DMS79 (cell line): ENCODE measurements at regions not wholly inside any gene's neighbourhood (a gene's known extent, or its start where the extent isn't known, plus 50 kb on each side); places are given as distances from the start of the nearest gene placed in this dataset.

Experiments used
- DNase-seq: peaks from one replicate; lab custom pipeline; 2025; lab: John Stamatoyannopoulos, UW

DNA sequence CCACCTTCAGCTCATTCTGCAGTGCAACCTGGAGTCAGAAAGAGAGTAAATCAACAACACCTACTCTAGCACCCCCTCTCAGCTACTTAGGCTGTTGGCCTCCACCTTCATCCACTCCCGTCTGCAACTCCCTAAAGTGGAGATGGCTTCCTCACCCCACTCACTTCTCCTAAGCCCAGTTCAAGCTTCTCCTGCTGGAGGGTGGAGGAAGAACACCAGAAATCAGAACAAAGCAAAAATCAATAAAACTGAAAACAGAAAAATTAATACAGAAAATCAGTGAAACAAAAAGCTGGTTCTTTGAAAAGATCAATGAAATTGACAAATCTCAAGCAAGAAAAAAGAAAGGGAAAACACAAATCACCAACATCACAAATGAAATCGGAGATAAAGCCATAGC lies 191.7 kb downstream of the ANAPC1 start:
- DNase-seq = no peak

DNA sequence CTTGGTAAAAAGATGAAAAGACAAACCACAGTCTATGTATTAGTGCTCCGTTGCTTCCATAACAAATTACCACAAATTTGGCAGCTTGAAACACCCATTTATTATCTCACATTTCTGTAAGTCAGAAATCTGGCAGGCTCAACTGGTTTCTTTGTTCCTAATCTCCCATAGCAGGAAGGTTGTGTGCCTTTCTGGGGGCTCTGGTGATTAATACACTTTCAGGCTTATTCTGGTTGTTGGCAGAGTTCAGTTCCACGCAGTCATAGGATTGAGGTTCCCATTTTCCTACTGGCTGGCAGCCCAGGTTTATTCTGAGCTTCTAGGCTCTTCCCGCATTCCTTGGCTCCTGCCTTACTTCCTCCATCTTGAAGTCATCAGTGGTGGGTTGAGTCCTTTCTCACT lies 189.3 kb downstream of the ANAPC1 start:
- no peak for DNase-seq

GRCh38 chr2:111695441-111696007 lies 188.5 kb downstream of the ANAPC1 start:
- no peak for DNase-seq

DNA sequence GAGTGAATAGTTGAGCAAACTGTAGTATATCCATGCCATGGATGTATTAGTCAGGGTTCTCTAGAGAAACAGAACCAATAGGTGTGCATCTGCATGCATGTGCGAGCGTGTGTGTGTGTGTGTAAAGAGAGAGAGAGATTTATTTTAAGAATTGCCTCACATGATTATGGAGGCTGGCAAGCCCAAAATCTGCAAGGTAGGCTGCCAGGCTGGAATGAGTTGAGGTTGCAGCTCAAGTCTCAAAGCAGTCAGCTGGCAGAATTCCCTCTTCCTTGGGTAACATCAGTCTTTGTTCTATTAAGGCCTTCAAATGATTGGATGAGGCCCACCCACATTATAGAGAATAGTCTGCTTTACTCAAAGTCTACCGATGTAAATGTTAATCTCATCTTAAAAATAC lies 187.8 kb downstream of the ANAPC1 start:
- no peak for DNase-seq

DNA sequence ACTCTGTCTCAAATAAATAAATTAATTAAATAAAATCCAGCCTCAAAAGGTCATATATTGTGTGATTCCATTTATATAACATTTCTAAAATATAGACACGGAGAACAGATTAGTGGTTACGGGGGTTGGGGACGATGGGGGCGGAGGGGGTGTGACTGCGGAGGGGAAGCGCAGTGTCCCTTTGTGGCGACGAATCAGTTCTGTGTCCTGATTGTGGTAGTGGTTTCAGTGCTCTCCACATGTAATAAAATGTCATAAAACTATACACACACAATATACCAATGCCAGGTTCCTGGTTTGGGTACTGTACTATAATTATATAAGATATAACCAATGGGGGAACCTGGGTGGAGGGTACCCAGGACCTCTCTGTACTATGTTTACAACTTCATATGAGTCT lies 186.4 kb downstream of the ANAPC1 start:
- no peak for DNase-seq

DNA sequence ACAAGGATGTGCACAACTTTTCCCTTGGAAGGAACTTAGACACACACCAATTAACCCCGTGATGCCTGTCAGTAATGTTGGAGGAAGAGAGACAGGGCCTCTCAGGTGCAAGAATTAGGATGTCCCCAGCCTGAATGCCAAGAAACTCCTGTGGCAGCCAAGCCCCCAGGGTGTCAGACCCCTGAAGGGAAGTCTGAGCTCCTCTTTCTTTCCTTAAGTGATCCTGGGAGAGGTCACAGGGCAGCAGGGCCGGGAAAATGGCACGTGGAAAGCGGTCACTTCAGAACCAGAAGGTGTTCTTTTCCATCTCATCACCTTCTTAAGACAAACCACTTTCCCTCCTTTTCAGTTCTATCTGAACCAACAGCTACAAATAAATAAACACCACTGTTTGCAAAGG lies 185.9 kb downstream of the ANAPC1 start:
- DNase-seq = no peak

DNA sequence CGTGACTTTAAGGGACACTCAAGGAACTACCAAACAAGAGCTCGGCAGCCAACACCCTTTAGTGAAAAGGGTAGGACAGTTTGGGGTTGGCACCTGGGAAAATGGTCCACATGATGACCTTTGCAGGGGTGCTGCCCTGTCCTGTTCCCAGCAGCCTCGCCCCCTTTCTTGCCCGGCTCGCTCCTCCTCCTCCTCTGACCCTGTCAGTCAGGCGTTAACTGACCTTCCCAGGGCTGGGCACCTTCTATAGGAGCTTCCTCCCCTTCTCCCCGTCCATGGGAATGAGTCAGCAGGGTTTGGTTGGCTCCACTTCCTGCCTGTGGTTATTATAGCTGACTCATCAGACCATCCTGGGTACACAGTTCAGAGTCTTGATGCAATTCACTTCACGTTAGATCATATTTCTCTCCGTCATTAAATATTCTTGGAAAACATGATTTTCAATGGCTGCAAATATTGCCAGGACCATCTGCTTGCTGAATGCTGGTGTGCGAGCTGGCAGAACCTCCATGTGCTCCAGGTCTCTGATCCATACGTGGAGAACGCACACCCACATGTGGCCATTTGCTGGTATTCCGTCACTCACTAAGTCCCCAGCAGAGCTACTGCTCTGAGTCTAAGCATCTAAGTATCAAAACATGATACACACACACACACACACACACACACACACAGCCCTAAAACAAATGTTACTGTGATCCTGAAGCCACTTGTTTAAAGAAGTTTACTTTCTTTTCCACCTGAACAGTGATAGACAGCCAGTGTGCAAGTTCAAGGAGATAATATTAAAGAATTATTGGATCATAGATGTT lies 185.0 kb downstream of the ANAPC1 start:
- peak; percentile 19 for DNase-seq

- DNase-seq = peak; percentile 86
Observed at GRCh38 chr2:111701266-111701665, 182.7 kb downstream of the ANAPC1 start.

DNA sequence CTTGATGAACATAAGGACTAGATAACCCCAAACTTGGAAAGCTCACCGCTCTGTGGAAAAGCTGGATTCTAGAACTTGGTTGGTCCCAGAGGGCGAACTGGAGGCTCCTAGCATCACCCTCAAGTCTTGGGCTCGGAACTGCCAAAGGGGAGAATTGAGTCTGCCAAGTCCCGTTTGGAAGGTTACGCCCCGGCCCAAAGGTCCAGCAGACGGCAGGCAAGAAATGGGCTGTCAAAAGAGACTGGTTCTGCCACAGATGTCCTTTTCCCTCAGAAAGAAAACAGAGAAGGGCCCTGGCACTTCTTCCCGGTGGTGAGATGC lies 182.2 kb downstream of the ANAPC1 start:
- no peak for DNase-seq

DNA sequence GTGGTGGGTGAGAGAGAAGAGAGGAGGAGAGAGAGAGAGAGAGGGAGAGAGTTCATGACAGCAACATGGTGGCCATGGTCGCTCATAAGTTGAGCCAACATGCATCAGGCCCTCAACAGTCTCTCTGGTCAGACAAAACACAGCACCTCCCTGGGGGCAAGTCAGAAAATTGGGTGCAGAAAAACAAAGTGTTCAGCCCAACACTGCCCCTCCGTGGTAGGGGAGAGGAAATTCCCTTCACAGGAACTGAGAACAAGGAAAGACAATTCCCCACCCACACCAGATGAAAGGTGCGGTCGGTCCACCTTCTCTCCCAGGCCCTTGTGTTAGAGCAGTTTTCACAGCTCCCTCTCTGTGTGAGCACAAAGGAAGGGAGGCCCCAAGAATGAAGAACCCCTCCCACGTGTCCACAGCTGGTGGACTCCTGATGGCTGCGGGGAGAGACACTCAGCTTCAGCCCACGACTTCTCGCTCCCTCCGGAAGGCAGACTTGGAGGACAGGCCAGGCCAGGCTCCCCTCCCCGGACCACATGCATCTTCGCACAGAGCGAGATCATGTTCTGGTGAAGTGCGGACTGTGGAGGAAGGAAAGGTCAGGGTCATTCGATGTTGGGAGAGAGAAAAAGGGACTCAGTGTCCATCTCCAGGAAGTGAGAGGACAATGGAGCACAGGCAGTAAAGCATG lies 181.7 kb downstream of the ANAPC1 start:
- no peak for DNase-seq

DNA sequence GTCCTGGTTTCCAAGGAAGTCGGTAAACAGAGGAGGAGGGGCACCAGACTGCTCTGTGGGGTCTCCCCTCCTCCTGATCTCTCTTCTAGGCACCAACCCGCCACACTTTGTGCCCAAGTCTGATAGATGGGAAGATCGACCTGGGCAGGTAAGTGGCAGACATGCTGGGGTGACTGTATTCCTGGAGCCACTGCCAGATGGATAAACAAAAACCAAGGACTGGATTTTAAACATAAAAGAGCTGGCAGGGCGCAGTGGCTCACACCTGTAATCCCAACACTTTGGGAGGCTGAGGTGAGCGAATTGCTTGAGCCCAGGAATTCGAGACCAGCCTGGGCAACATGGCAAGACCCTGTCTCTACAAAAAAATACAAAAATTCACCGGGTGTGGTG lies 181.2 kb downstream of the ANAPC1 start:
- no peak for DNase-seq

DNA sequence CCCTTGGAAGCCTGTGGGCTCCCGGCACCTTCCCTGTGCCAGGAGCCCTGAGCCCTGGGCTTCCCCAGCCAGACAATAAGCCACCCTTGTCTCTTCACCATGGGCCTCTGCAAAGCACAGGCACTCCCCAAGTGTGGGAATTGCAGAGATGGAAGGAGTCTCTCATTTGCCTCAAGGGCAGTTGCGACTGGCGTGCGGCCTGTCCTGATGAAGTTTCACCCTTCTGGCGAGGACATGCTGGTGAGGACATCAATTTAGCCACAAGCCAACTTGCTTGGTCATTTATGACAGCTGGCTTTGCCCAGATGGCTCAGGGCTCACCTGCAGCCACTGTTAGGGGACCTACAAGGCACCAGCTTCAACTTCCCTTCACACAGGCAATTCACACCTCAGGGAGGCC lies 180.2 kb downstream of the ANAPC1 start:
- DNase-seq = no peak

DNA sequence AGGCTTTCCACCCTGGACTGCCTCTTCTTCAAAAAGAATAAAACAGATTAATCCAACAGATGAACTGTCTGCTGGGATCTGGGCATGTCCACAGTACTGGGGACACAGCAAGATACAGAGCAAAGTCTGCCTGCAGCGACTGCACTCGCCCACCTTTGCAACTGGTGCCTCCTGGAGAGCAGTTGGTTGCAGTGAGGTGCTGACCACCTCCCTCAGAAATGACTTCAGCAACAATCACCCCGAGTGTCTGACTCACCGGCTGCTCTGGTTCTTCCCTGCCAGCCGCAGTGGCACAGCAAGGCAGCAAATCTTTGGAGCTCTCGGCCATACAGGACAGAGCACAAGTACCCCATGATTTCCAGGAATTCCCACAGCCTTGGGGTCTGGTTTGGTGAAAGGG lies 179.7 kb downstream of the ANAPC1 start:
- no peak for DNase-seq

DNA sequence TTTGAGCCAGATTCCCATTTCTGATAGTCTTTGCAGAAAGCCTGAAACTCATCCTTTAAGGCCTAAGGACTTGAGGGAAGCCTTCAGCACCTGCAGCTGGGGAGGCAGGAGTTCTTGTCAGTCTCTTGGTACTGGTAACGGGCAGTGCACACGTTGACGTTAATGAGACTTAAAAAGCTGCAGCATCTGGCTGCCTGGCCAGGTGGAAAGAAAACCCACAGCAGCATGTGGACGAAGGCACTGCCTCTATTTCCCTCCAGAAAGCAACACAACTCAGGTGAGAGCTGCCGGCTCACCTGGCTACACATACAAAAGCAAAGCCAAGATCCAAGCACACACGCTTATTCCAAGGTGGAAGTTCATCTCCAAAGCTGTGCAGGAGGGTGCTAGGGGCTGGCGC lies 178.8 kb downstream of the ANAPC1 start:
- no peak for DNase-seq

- DNase-seq = peak; percentile 93
Observed at GRCh38 chr2:111705711-111706336, 178.2 kb downstream of the ANAPC1 start.

GRCh38 chr2:111706481-111707001 lies 177.5 kb downstream of the ANAPC1 start:
- DNase-seq = no peak

DNA sequence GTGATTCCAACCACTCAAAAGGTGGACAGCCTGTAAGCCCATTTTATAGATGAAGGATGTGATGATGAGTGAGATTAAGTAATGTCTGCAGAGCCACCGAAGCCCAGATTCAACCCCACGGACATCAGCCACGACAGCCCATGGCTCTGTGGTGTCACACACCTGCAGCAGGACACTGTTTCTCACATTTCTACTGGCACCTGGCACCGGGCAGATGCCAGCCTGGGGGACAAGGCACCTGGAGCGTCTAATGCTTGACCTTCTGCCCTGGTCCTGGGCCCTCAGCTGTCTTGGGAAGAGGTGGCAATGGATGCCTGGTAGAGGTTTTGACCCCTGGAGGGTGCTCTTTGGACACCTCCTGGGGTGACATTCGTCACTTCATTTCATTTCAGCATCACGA lies 176.3 kb downstream of the ANAPC1 start:
- no peak for DNase-seq

GRCh38 chr2:111708476-111709180 lies 175.4 kb downstream of the ANAPC1 start:
- no peak for DNase-seq

- no peak for DNase-seq
Observed at GRCh38 chr2:111709321-111709720, 174.7 kb downstream of the ANAPC1 start.

DNA sequence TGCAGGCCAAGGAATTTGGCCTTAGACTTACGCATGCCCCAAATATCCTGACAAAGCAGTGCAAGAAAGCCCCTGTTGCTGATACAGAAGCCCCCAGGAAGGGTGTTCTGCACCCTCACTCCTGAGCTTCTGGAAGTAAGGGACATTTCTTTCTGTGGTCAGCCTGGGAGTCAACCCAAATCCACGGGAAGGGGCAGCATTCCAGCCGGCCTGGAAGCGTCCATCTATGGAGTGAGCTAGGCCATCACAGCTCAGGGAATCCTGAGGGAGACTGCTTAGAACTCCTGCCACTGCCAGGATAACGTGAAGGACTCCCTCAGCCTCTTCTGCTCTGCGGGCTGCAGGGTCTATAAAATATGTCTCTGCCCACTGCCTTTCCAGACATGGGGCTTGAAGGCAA lies 173.9 kb downstream of the ANAPC1 start:
- DNase-seq = no peak

GRCh38 chr2:111710613-111711012 lies 173.4 kb downstream of the ANAPC1 start:
- DNase-seq = no peak

DNA sequence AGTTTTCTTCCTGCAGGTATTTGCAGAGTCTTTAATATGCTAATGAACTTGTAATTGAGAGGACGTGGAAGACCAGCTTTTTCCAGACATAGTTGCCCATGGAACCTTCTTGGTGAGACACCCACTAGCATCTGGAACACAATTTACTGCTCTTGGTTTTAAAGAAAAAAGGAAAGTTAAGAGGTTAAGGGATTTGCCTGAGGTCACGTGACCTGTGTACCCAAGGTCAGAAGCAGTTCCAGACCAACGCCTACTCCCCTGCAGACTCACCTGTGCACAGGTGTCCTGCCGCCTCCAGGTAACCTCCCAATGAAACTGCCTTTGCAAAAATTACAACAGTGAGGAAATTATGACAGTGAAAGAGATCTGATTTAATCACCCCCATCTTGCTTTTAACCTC lies 172.7 kb downstream of the ANAPC1 start:
- DNase-seq = no peak
